IMR-90 (cell line): ENCODE measurements at regions not wholly inside any gene's neighbourhood (a gene's known extent, or its start where the extent isn't known, plus 50 kb on each side); places are given as distances from the start of the nearest gene placed in this dataset.

Experiments used
- ATAC-seq: fragments of 200-7000 bp; cut with Tn5 transposase; 2 replicates; pipeline ENCODE4 v1.9.1; 2020; ENCODE audit warnings: low read depth, mild to moderate bottlenecking, moderate library complexity
- BruUV-seq: library from RNA; stranded (reverse); fragments of 400-500 nt; replicated peaks from 2 replicates; lab custom pipeline; 2021; lab: Mats Ljungman, UMichigan
- CTCF ChIA-PET: fragments of 300-600 bp; formaldehyde crosslinking; extraction: SDS; loops from one replicate; lab custom pipeline; 2021; ENCODE audit warnings: antibody characterized with exemption; lab: Yijun Ruan, JAX
- POLR2A ChIA-PET: fragments of 300-600 bp; sonication (Branson Sonifier 250); formaldehyde crosslinking; loops from one replicate; lab custom pipeline; 2022; ENCODE audit warnings: antibody characterized with exemption; ENCODE audit not compliant: unreplicated experiment; lab: Charles Lee
- DNase-seq: peaks from one replicate; pipeline ENCODE4 v3.0.0; 2013
- H2AFZ ChIP-seq: replicated peaks from 2 replicates; pipeline ENCODE3; 2013; ENCODE audit warnings: low read length, mild to moderate bottlenecking; ENCODE audit not compliant: poor library complexity
- H2AK5ac ChIP-seq: 2 replicates; pipeline ENCODE4 v1.6.1; 2013; ENCODE audit warnings: low read depth, low read length, inconsistent platforms
- H2AK9ac ChIP-seq: replicated peaks from 2 replicates; pipeline ENCODE3; 2013; ENCODE audit warnings: mild to moderate bottlenecking, low read depth, low read length, moderate library complexity; ENCODE audit not compliant: poor library complexity
- H2BK120ac ChIP-seq: 2 replicates; pipeline ENCODE4 v1.6.1; 2013; ENCODE audit warnings: low read depth, low read length, inconsistent platforms
- H2BK15ac ChIP-seq: 3 replicates; pipeline ENCODE4 v1.6.1; 2013; ENCODE audit warnings: low read depth, low read length, inconsistent platforms
- H2BK20ac ChIP-seq: 2 replicates; pipeline ENCODE4 v1.6.1; 2013; ENCODE audit warnings: low read depth, mild to moderate bottlenecking, inconsistent platforms, low read length, moderate library complexity
- H2BK5ac ChIP-seq: 2 replicates; pipeline ENCODE4 v1.6.1; 2013; ENCODE audit warnings: mild to moderate bottlenecking, low read depth, low read length, inconsistent platforms; ENCODE audit not compliant: poor library complexity, severe bottlenecking
- H3K14ac ChIP-seq: replicated peaks from 2 replicates; pipeline ENCODE4 v1.6.1; 2013; ENCODE audit warnings: low read depth, low read length, inconsistent platforms
- H3K18ac ChIP-seq: 2 replicates; pipeline ENCODE4 v1.6.1; 2013; ENCODE audit warnings: low read depth, low read length, control low read depth
- H3K23ac ChIP-seq: 2 replicates; pipeline ENCODE4 v1.6.1; 2013; ENCODE audit warnings: low read depth, low read length, inconsistent platforms
- H3K27ac ChIP-seq: 2 replicates; pipeline ENCODE4 v1.5.1; 2013; ENCODE audit warnings: mild to moderate bottlenecking, control low read depth, low read length; ENCODE audit not compliant: insufficient read depth
- H3K27me3 ChIP-seq: 2 replicates; pipeline ENCODE4 v1.6.1; 2013; ENCODE audit warnings: low read length; ENCODE audit not compliant: control insufficient read depth, insufficient read depth
- H3K36me3 ChIP-seq: 2 replicates; pipeline ENCODE4 v1.6.1; 2013; ENCODE audit warnings: low read length, mixed read lengths; ENCODE audit not compliant: control insufficient read depth, insufficient read depth
- H3K4ac ChIP-seq: 2 replicates; pipeline ENCODE4 v1.6.1; 2013; ENCODE audit warnings: low read depth, low read length, inconsistent platforms
- H3K4me1 ChIP-seq: 2 replicates; pipeline ENCODE4 v1.6.1; 2013; ENCODE audit warnings: low read length, mixed read lengths; ENCODE audit not compliant: control insufficient read depth, insufficient read depth
- H3K4me2 ChIP-seq: 2 replicates; pipeline ENCODE4 v1.6.1; 2013; ENCODE audit warnings: low read depth, mild to moderate bottlenecking, control low read depth, low read length, moderate library complexity
- H3K4me3 ChIP-seq: 2 replicates; pipeline ENCODE4 v1.5.1; 2013; ENCODE audit warnings: low read depth, mild to moderate bottlenecking, control low read depth, low read length, moderate library complexity; ENCODE audit not compliant: insufficient read depth
- H3K56ac ChIP-seq: 2 replicates; pipeline ENCODE4 v1.6.1; 2013; ENCODE audit warnings: low read length, inconsistent platforms; ENCODE audit not compliant: insufficient read depth; ENCODE audit errors: extremely low read depth
- H3K79me1 ChIP-seq, 2 experiments: 2 replicates each; pipeline ENCODE4 v1.6.1; 2013; ENCODE audit warnings: low read length in 2 of 2, inconsistent platforms in 1 of 2, low read depth in 1 of 2
- H3K9ac ChIP-seq: 2 replicates; pipeline ENCODE4 v1.6.1; 2013; ENCODE audit warnings: low read depth, low read length, control low read depth
- H3K9me1 ChIP-seq: 2 replicates; pipeline ENCODE4 v1.6.1; 2013; ENCODE audit warnings: low read length, inconsistent platforms; ENCODE audit not compliant: insufficient read depth
- H3K9me3 ChIP-seq: 2 replicates; pipeline ENCODE4 v1.6.1; 2013; ENCODE audit warnings: low read length; ENCODE audit not compliant: control insufficient read depth, insufficient read depth
- H4K20me1 ChIP-seq: 2 replicates; pipeline ENCODE4 v1.6.1; 2013; ENCODE audit warnings: low read length, inconsistent platforms; ENCODE audit not compliant: insufficient read depth
- H4K5ac ChIP-seq: 2 replicates; pipeline ENCODE4 v1.6.1; 2013; ENCODE audit warnings: mild to moderate bottlenecking, low read depth, low read length, control low read depth
- H4K8ac ChIP-seq, 2 experiments: 2 replicates each; pipeline ENCODE4 v1.6.1; 2013; ENCODE audit warnings: low read depth in 2 of 2, low read length in 2 of 2, control low read depth in 1 of 2, inconsistent platforms in 1 of 2
- H4K91ac ChIP-seq: 2 replicates; pipeline ENCODE4 v1.6.1; 2013; ENCODE audit warnings: low read depth, low read length, inconsistent platforms; ENCODE audit not compliant: insufficient read depth
- ELK1 ChIP-seq: fragments of 150-350 bp; IDR thresholded peaks from 2 replicates; pipeline ENCODE4 v1.6.1; 2016; ENCODE audit warnings: low read depth, mild to moderate bottlenecking, low read length, moderate library complexity, borderline replicate concordance
- MXI1 ChIP-seq: IDR thresholded peaks from 2 replicates; pipeline ENCODE4 v1.6.1; 2012; ENCODE audit warnings: low read depth, mild to moderate bottlenecking, low read length, moderate library complexity, borderline replicate concordance
- POLR2A ChIP-seq: IDR thresholded peaks from 2 replicates; pipeline ENCODE4 v1.6.1; 2012; ENCODE audit warnings: mild to moderate bottlenecking, low read depth, low read length
- WGBS, 2 experiments: methylation state at CpG; one replicate each; pipeline versions ENCODE4 v1.1.5 to v1.1.7; 2013; ENCODE audit warnings: missing lambda C conversion rate in 2 of 2; ENCODE audit not compliant: insufficient read length in 1 of 2; ENCODE audit errors: extremely low coverage in 2 of 2; 5-methylcytosine and 5-hydroxymethylcytosine counted together
- dilution Hi-C: fragments of 300-500 bp; cut with HindIII; formaldehyde crosslinking; loops from one replicate; pipeline ENCODE4 v1.14.3; 2018; ENCODE audit warnings: low sequenced_read_pairs; ENCODE audit not compliant: unreplicated experiment
- in situ Hi-C: fragments of 300-500 bp; cut with MboI; formaldehyde crosslinking; loops from 3 replicates; pipeline ENCODE4 v1.14.3; 2019; ENCODE audit warnings: low sequenced_read_pairs, inconsistent platforms, mixed read lengths
- intact Hi-C: fragments of 100-400 bp; cut with micrococcal nuclease; formaldehyde crosslinking; loops from 2 replicates; pipeline ENCODE4 v1.10.0; 2022

GRCh38 chr3:70431911-70432310 is 119.5 kb upstream of the MDFIC2 start:
- CTCF ChIA-PET: interaction anchor here (0.7 kb wide), 1 partner anchor 1453 kb away, joined by 3 read pairs; no protein-coding TSS in a partner anchor
- Histone ChIP-seq H3K9me3 (no peaks in the 10 kb centered on the region), H3K18ac (no peak overlapping the region), H3K9me1 (no peaks in the 10 kb centered on the region), H3K27me3 (no peaks in the 10 kb centered on the region), H4K8ac (no peak overlapping the region), H2BK20ac (no peak overlapping the region), H3K4me3 (no peak overlapping the region), H2AFZ (no peak overlapping the region), H3K36me3 (no peaks in the 10 kb centered on the region), H3K79me1 (no peaks in the 10 kb centered on the region), H2BK5ac (peak overlapping the region; percentile 72), H2BK120ac (no peak overlapping the region), H3K9ac (no peak overlapping the region), H4K5ac (no peak overlapping the region), H4K20me1 (no peaks in the 10 kb centered on the region), H3K27ac (no peak overlapping the region), H3K56ac (no peak overlapping the region), H3K4me1 (no peaks in the 10 kb centered on the region), H3K4me2 (no peak overlapping the region), H2BK15ac (no peak overlapping the region), H2AK5ac (no peak overlapping the region), H2AK9ac (no peak overlapping the region), H3K4ac (no peak overlapping the region), H4K91ac (no peak overlapping the region), H3K23ac (no peak overlapping the region), H3K14ac (no peak overlapping the region)
- WGBS, 2 experiments: no CpG with 5 or more reads among the region's 1 CpG
- no peak for TF ChIP-seq POLR2A
- TF ChIP-seq MXI1: no peak
- TF ChIP-seq ELK1: no peak
- in situ Hi-C loops (no loop called here), dilution Hi-C loops (no loop called here), intact Hi-C loops (no loop called here)
- peak; percentile 32; the same call in 1 of the 2 replicates for ATAC-seq
- peak; percentile 59 for DNase-seq
- POLR2A ChIA-PET: no interaction called here
- BruUV-seq: no TSS peak
